NCI-H1930 (cell line): ENCODE measurements at regions not wholly inside any gene's neighbourhood (a gene's known extent, or its start where the extent isn't known, plus 50 kb on each side); places are given as distances from the start of the nearest gene placed in this dataset.
"Not testable (repeated sequence)": the region's sequence is repeated elsewhere in the genome, so short reads cannot be mapped to it uniquely, and the experiment has no call there.

Experiments
- DNase-seq, 2 experiments: peaks; one replicate each; lab custom pipeline; 2025; lab: John Stamatoyannopoulos, UW

GRCh38 chr3:30439451-30440053 is 166.8 kb upstream of the TGFBR2 start:
- no peak for DNase-seq

GRCh38 chr3:30440147-30440604 is 166.2 kb upstream of the TGFBR2 start:
- no peak for DNase-seq

GRCh38 chr3:30440880-30441279 is 165.5 kb upstream of the TGFBR2 start:
- DNase-seq: no peak

GRCh38 chr3:30443756-30444673 is 162.4 kb upstream of the TGFBR2 start:
- no peak for DNase-seq

DNA sequence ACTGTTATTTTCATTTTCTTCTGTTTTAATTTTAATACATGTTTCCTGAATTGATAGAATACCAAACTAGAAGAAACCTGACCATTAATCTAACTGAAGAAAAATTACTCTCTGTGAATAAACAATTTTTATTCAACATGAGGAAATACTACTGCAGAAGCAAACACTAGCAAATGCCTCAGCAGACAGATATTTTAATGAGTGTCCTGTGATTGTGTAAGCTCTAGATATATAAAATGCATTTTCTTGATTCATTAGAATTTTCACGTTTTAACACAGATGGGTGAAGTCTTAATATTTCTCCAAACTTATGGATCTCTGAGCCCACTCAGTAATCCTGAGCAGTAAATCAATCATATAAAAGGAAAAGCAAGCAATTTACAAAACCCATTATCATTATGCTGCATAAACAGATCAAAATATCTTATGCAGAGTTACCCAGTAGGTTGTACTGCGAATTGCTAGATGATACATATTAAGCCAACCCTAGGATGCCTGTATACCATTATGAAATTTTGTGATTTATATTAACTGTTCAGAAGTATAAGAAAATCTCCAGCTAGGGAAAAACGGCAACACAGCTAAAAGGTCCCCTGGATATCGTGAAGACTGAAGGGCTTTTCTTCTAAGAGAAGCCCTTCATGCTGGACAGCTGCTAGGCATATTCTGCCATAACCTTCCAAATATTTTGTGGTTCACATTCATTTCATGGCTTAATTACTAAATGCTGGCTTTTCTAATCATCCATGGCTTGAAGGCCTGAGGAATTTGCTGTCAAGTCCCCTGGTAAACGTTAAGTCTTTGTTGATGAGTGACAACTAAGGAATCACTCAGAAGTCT is 157.7 kb upstream of the TGFBR2 start:
- no peak for DNase-seq

GRCh38 chr3:30449290-30449632 is 157.1 kb upstream of the TGFBR2 start:
- no peak for DNase-seq

- DNase-seq: no peak
Observed at GRCh38 chr3:30452446-30452845, 154.0 kb upstream of the TGFBR2 start.

DNA sequence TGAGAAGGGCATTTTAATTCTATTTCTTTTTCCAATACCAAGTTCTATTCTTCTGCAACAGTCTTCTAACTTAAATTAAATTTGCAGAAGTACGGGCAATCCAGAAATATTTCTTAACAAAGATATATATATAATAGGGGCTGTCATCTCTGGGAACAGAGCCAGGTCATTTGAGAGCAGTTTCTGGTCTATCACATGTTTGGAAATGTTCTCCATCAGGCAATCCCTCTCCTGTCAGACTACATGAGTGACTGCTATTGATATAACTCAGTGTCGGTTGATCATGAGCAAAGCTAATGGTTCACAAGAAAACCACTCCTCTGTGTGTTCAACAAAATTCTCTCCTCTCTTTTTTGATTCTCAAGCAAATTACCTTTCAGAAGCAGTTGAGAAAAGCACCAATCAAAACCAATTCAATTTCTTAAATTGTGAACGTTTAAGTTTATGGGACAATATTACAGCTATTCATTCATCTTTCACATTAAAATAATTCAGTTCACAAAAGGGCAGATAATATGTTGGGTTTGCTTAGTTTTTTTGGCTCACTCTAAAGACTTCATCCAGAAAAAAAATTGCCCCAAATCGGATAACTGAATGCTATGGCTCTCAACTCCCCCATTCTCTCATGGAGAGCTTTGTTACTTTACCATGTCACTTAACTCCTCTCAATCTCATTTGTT is 152.9 kb upstream of the TGFBR2 start:
- DNase-seq: no peak

GRCh38 chr3:30454636-30455035 is 151.8 kb upstream of the TGFBR2 start:
- DNase-seq: no peak

GRCh38 chr3:30455112-30455511 is 151.3 kb upstream of the TGFBR2 start:
- not testable (repeated sequence) for DNase-seq

- no peak for DNase-seq
Observed at GRCh38 chr3:30455840-30456239, 150.6 kb upstream of the TGFBR2 start.

- no peak for DNase-seq
Observed at GRCh38 chr3:30456264-30456663, 150.1 kb upstream of the TGFBR2 start.

DNA sequence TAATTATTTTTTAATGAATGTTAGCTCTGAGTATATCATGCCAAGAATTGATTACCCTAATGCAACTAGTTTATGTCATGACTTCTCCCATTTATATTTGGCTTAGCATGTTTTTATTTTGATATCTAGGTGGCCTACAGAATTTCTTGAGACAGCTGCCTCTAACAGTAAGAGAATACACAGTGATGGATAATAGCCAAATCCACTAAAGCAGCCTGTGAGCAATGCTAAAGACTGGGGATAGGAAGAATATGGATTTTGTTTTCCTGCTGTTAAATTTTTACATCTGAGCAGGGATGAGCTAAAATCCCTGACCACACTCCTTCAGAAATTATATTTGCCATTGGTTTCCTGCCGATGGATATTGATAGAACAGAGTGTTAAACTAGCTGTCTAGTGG is 149.3 kb upstream of the TGFBR2 start:
- no peak for DNase-seq

DNA sequence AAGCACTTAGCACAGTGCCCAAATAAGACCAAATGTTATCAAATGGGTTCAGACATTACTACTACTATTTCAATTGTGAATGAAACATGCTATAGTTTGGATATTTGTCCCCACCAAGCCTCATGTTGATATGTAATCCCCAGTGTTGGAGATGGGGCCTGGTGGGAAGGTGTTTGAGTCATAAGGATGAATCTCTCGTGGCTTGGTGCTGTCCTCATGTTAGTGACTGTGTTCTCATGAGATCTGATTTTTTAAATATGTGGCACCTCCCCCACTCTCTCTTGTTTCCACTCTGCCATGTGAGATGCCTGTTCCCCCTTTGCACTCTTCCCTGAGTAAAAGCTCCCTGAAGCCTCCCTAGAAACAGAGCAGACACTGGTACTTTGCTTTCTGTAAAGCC is 148.7 kb upstream of the TGFBR2 start:
- no peak for DNase-seq

DNA sequence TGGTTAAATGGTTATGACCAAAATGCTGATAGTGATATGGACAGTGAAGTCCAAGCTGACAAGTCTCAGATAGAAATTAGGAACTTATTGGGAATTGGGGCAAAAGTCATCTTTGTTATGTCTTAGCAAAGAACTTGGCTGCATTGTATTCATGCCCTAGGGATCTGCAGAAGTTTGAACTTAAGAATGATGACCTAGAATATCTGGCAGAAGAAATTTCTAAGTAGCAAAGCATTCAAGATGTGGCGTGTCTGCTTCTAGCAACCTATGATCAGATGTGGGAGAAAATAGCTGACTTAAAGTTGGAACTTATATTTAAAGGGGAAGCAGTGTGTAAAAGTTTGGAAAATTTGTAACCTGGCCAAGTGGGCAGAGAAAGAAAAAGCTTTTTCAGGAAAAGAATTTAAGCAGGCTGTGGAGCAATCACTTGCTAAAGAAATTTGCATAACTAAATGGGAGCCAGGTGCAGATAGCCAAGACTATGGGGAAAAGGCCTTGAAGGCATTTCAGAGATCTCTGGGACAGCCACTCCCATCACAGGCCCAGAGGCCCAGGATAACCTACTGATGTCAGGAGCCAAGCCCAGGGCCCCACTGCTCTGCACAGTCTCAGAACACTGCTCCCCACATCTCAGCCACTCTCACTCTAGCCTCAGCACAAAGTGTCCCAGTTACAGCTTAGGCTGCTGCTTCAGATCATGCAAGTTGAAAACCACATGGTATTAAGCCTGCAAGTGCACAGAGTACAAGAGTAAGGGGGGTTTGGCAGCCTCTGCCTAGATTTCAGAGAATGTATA is 147.8 kb upstream of the TGFBR2 start:
- DNase-seq: no peak

DNA sequence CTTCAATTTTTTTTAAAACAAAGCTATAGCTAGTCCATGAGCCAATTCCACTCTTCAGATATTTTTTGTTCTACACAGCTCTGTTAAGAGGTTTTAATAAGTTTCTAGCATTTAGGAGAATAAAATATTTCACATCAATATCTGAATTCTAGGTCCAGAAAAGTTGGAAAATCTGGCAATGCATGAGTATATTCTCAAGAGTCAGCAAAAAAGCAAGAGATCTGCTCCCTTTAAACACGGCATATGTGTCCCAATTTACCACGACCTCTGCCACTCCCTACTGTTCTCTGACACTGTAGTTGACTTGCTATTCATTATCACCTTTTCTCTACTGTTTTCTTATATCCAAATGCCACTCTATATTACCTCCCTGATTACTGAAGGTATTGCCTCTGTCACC is 145.1 kb upstream of the TGFBR2 start:
- DNase-seq: no peak

- DNase-seq: no peak
Observed at GRCh38 chr3:30462721-30463470, 143.5 kb upstream of the TGFBR2 start.

DNA sequence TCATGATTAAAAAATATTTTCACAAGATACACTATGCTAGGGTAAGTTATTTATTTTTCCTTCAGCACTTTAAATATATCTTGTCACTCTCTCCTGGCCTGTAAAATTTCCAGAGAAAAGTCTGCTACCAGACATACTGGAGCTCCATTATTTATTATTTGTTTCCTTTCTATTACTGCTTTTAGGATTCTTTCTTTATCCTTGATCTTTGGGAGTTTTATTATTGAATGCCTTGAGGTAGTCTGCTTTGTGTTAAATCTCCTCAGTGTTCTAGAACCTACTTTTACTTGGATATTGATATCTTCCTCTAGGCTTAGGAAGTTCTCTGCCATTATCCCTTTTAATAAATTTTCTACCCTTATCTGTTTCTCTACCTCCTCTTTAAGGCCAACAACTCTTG is 142.0 kb upstream of the TGFBR2 start:
- DNase-seq: no peak

DNA sequence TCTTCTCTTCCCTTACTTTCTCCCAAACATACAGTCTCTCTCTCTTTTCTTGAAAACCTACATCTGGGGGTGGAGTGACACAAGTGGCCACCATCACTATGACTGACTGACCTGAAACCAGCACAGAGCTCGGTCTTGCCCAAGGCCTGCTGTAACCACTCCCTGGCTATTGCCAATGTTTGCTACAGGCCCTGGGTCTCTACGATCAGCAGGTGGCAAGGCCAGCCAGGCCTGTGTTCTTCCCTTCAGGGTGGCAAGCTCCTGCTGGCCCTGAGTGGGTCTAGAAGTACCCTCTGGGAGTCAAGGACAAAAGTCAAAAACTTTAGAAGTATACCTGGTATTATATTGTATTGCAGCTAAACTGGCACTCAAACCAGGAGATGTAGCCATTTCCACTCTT is 140.9 kb upstream of the TGFBR2 start:
- DNase-seq: no peak

DNA sequence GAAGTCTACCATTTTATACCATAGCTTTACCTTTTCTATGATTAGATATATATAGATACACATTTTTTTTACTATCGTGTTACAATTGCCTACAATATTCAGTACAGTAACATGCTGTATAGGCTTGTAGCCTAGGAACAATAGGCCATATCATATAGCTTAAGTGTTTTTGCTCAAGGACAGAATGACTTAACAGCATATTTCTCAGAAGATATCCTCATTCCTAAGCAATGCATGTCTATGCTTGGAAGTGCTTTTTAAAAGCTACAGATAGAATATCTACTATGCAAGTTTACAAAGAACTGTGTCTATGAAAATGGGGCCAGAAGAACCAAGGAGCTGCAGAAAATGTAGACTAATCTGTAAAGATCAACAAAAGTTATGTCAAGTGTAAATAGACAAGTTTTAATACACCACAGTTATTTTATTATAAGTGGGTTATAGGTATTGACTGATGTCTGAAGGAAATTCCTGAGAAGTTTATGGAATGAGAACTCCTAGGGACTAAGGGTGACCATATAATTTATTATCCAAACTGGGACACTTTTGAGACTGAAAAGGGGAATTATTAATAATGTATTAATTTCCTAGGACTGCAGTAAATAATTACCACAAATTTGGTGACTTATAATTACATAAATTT is 138.7 kb upstream of the TGFBR2 start:
- DNase-seq: no peak
